HEK293T (cell line): ENCODE measurements at regions not wholly inside any gene's neighbourhood (a gene's known extent, or its start where the extent isn't known, plus 50 kb on each side); places are given as distances from the start of the nearest gene placed in this dataset.

Experiments used
- ELF4 ChIP-seq: fragments of 450-650 bp; IDR thresholded peaks from 2 replicates; pipeline ENCODE4 v1.6.1; 2017; ENCODE audit warnings: antibody characterized with exemption
- FOXK2 ChIP-seq: fragments of 450-650 bp; IDR thresholded peaks from 2 replicates; pipeline ENCODE4 v1.6.1; 2016; ENCODE audit warnings: mild to moderate bottlenecking
- HDGF ChIP-seq: fragments of 450-650 bp; IDR thresholded peaks from 2 replicates; pipeline ENCODE4 v1.6.1; 2017; ENCODE audit warnings: antibody characterized with exemption, borderline replicate concordance
- NFRKB ChIP-seq: fragments of 450-650 bp; IDR thresholded peaks from 2 replicates; pipeline ENCODE4 v1.6.1; 2016; ENCODE audit warnings: mild to moderate bottlenecking, moderate library complexity
- SP1 ChIP-seq: fragments of 450-650 bp; IDR thresholded peaks from 2 replicates; pipeline ENCODE4 v1.6.1; 2017
- SUZ12 ChIP-seq: fragments of 450-650 bp; IDR thresholded peaks from 2 replicates; pipeline ENCODE4 v1.6.1; 2016; ENCODE audit warnings: mild to moderate bottlenecking
- ZNF384 ChIP-seq: fragments of 450-650 bp; IDR thresholded peaks from 2 replicates; pipeline ENCODE4 v1.6.1; 2016

DNA sequence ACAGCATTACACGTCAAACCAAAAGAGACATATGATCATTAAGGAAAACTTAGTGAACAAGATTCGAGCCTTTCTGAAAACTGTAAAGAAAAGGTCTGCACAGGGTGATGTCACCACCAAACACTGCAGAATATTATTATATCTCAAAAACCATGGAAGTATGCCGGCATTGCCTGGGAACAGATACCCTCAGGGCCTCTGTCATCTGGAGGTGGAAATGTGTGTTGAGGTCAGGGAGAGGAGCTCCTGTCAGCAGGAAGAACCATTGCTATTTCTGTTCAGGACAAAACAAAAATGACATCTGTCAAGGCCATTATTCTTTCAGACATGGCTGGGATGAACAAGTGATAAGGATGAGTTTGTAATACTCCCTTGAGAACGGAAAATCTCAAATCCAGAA is 365.9 kb upstream of the TRIB2 start:
- TF ChIP-seq FOXK2 (no peak), SUZ12 (no peak), ELF4 (no peak), NFRKB (no peak), ZNF384 (no peak), HDGF (no peak), SP1 (no peak)
